HL-60 (cell line): ENCODE measurements at regions not wholly inside any gene's neighbourhood (a gene's known extent, or its start where the extent isn't known, plus 50 kb on each side); places are given as distances from the start of the nearest gene placed in this dataset.

Experiments
- DNase-seq, 2 experiments: peaks; one replicate each; pipeline ENCODE4 v3.0.0-alpha.2; 2010 to 2020; ENCODE audit warnings: low read depth in 1 of 2, low spot score in 1 of 2
- H3K27ac ChIP-seq: fragments of 250-450 bp; sonication (Bioruptor Pico); replicated peaks from 2 replicates; pipeline ENCODE4 v1.5.1; 2020; ENCODE audit warnings: mild to moderate bottlenecking, moderate library complexity
- H3K27me3 ChIP-seq: fragments of 250-450 bp; sonication (Bioruptor Pico); 2 replicates; pipeline ENCODE4 v1.5.1; 2021; ENCODE audit warnings: mild to moderate bottlenecking, moderate library complexity; ENCODE audit not compliant: insufficient read depth, poor library complexity, severe bottlenecking
- H3K4me3 ChIP-seq: replicated peaks from 2 replicates; pipeline ENCODE4 v1.5.1; 2011; ENCODE audit warnings: mild to moderate bottlenecking, control low read depth, low read length; ENCODE audit not compliant: insufficient read depth
- CTCF ChIP-seq: IDR thresholded peaks from one replicate; pipeline ENCODE4 v1.5.1; 2011; ENCODE audit warnings: low read length, control low read depth, inconsistent platforms; ENCODE audit not compliant: insufficient read depth
- GABPA ChIP-seq: IDR thresholded peaks from 2 replicates; pipeline ENCODE4 v1.6.1; 2012; ENCODE audit warnings: low read depth
- POLR2AphosphoS5 ChIP-seq: IDR thresholded peaks from 2 replicates; pipeline ENCODE4 v1.6.1; 2012; ENCODE audit warnings: low read depth
- REST ChIP-seq: IDR thresholded peaks from 2 replicates; pipeline ENCODE4 v1.6.1; 2012; ENCODE audit warnings: low read depth; ENCODE audit not compliant: insufficient replicate concordance
- SPI1 ChIP-seq: IDR thresholded peaks from 2 replicates; pipeline ENCODE4 v1.6.1; 2012; ENCODE audit warnings: low read depth, mild to moderate bottlenecking, borderline replicate concordance

GRCh38 chr2:19519045-19519444 lies 160.6 kb upstream of the OSR1 start:
- no peaks in the 10 kb centered on the region for H3K27me3 ChIP-seq
- H3K4me3 ChIP-seq, result no peak overlapping the region
- DNase-seq, result no peak
- no peak overlapping the region for H3K27ac ChIP-seq
- TF ChIP-seq CTCF (no peak), REST (no peak), SPI1 (no peak), POLR2AphosphoS5 (no peak), GABPA (no peak)

GRCh38 chr2:19507137-19507536 lies 148.7 kb upstream of the OSR1 start:
- Histone ChIP-seq H3K27ac (no peak overlapping the region), H3K4me3 (no peak overlapping the region), H3K27me3 (peaks cover 4% of the 10 kb centered on the region)
- TF ChIP-seq CTCF (no peak), REST (no peak), GABPA (no peak), POLR2AphosphoS5 (no peak), SPI1 (no peak)
- no peak for DNase-seq

- no peak overlapping the region for H3K27ac ChIP-seq
- DNase-seq, result no peak
- no peak for TF ChIP-seq POLR2AphosphoS5
- H3K27me3 ChIP-seq, result peaks cover 4% of the 10 kb centered on the region
- no peak overlapping the region for H3K4me3 ChIP-seq
These were observed 147.0 kb upstream of the OSR1 start for GRCh38 chr2:19505199-19506136.

GRCh38 chr2:19504400-19505198 lies 146.2 kb upstream of the OSR1 start:
- Histone ChIP-seq H3K4me3 (no peak overlapping the region), H3K27me3 (peaks cover 4% of the 10 kb centered on the region), H3K27ac (no peak overlapping the region)
- TF ChIP-seq SPI1 (no peak), REST (no peak), GABPA (no peak), POLR2AphosphoS5 (no peak), CTCF (no peak)
- no peak for DNase-seq
